Activated T-cell treated with anti-CD3 and anti-CD28 coated beads, Interleukin-2, amount 50 U/mL, for 4 hours (primary cell): ENCODE measurements at regions not wholly inside any gene's neighbourhood (a gene's known extent, or its start where the extent isn't known, plus 50 kb on each side); places are given as distances from the start of the nearest gene placed in this dataset.
"Not testable (repeated sequence)": the region's sequence is repeated elsewhere in the genome, so short reads cannot be mapped to it uniquely, and the experiment has no call there.

Experiments
- ATAC-seq, 2 donors: fragments of 200-7000 bp; cut with Tn5 transposase; one replicate each; pipeline ENCODE4 v1.10.0; 2021
- DNase-seq: peaks from one replicate; pipeline ENCODE4 v3.0.0-alpha.2; 2020
- H3K27me3 Mint-ChIP-seq: one replicate; pipeline ENCODE4 v1.8.0; 2021; ENCODE audit warnings: low read depth, mixed read lengths
- H3K36me3 Mint-ChIP-seq: one replicate; pipeline ENCODE4 v1.8.0; 2022; ENCODE audit warnings: mixed read lengths; ENCODE audit not compliant: insufficient read depth
- H3K4me1 Mint-ChIP-seq: one replicate; pipeline ENCODE4 v1.8.0; 2021; ENCODE audit warnings: low read depth, mixed read lengths
- H3K4me3 Mint-ChIP-seq: one replicate; pipeline ENCODE4 v1.8.0; 2021; ENCODE audit warnings: mild to moderate bottlenecking, moderate library complexity, mixed read lengths
- H3K9me3 Mint-ChIP-seq: one replicate; pipeline ENCODE4 v1.8.0; 2021; ENCODE audit warnings: mixed read lengths

DNA sequence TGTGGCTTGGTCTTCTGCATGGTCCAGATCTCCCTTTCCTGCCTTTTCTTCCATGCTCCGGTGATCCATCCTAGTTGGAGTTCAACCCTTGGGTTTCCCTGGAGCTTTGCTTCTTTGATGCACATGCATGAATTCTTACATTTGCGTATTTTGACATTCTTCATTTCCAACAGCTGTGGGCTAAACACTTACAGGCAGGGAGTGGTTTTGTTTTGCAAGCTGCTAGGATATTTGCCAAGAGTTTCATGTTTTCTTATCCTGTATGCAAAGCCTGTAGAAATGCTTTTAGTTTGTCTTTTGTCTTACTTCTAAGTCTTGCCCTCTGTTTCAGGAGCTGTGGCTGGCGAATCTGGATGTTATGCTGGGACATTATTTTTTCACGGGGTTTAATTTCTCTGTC, 90.3 kb upstream of the PAXBP1 start:
- H3K9me3 Mint-ChIP-seq: no peaks in the 10 kb centered on the region
- H3K27me3 Mint-ChIP-seq: peaks cover 14% of the 10 kb centered on the region
- no peak for DNase-seq
- no peak for ATAC-seq
- H3K4me1 Mint-ChIP-seq: no peaks in the 10 kb centered on the region
- H3K4me3 Mint-ChIP-seq: no peak overlapping the region
- H3K36me3 Mint-ChIP-seq: no peaks in the 10 kb centered on the region

DNA sequence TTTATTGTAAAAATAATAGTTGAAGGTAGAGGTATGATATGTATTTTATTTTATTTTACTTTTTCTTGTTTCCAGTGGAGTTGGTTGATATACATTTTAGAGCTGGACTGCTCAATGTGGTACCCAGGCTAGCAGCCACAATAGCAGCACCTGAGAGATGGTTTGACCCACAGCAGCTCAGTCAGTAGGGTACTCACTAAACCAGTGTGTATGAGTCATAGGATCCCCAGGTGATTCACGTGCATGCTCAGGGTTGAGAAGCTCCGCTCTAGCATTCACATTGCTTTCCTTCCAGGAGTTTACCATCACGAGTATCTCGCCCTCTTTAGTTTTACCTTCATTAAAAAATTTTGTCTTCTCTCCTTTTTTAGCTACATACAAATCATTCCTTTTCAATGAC, 96.0 kb upstream of the PAXBP1 start:
- no peak overlapping the region for H3K4me3 Mint-ChIP-seq
- H3K27me3 Mint-ChIP-seq: peaks cover 14% of the 10 kb centered on the region
- no peaks in the 10 kb centered on the region for H3K9me3 Mint-ChIP-seq
- ATAC-seq (no peak), DNase-seq (no peak)
- no peaks in the 10 kb centered on the region for H3K36me3 Mint-ChIP-seq
- H3K4me1 Mint-ChIP-seq: no peaks in the 10 kb centered on the region

DNA sequence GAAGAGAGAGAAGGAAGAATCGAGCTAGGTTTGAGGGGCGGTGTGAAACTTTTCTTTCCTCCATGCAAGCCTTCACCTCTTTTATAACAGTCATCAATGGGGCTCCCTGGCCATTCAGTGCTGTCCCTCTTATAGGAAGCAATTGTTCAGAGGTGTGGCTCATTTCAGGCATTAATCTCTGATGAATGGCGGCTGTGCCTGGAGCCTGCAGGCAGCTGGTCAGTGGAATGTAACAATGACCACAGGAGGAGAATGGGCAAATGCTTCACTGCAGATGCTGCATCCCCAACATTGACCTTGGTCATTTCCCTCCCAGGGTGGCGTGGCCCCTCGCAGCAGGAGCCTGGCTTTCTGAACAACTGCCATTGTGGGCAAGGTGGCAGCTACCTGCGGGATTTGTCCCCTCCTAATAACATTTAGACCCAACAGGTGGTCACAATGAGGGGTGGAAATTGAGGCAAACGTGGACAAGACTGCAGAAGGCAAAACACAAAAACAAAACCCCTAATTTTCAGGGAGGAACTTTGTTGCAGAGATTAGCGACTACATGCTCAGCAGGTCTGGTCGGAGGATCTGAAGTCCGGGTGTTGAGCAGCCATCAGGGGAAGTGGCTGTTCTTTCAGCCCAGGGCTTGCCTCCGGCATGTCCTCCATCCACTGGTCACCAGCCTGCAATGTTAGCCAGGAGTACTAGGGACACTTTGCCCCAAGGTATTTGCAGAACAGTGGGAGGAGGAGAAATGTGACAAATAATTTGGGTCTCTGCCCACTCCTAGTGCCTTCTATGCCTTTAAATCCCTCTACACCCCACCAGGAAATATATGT, 97.3 kb upstream of the PAXBP1 start:
- Mint-ChIP-seq H3K4me3 (no peak overlapping the region), H3K27me3 (peaks cover 12% of the 10 kb centered on the region), H3K9me3 (no peaks in the 10 kb centered on the region), H3K36me3 (no peaks in the 10 kb centered on the region), H3K4me1 (no peaks in the 10 kb centered on the region)
- DNase-seq (no peak), ATAC-seq (no peak)

DNA sequence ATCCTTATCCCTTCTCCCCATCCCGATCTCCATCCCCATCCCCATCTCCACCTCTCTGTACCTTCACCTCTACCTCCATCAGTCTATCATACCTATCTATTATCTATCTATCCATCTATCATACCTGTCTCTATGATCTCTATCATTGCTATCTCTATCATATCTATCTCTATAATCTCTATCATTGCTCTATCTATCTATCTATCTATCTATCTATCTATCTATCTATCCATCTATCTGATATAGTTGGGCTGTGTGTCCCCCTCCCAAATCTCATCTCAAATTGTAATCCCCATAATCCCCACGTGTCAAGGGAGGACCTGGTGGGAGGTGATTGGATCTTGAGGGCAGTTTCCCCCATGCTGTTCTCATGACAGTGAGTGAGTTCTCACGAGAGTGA, 97.9 kb upstream of the PAXBP1 start:
- no peaks in the 10 kb centered on the region for H3K9me3 Mint-ChIP-seq
- H3K4me1 Mint-ChIP-seq: no peaks in the 10 kb centered on the region
- ATAC-seq (no peak), DNase-seq (no peak)
- no peaks in the 10 kb centered on the region for H3K36me3 Mint-ChIP-seq
- H3K4me3 Mint-ChIP-seq: no peak overlapping the region
- peaks cover 12% of the 10 kb centered on the region for H3K27me3 Mint-ChIP-seq

DNA sequence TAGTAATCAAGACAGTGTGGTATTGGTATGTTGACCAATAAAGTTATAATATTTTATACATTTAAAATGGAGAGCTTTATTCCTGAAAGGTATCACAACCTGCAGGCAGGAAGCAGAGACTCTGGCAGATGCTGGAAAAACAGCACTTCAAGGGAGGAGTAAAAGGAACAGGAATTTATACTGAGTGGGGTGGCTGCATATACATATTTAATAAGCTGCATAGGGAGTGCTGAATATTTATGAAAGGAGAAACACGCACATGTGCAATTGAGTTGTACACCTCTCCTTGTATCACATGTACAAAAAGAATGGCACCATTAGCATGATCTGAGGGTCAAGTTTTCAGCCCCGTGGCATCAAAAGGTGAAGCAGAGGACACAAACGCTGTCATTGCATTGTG, 104.9 kb upstream of the PAXBP1 start:
- ATAC-seq: no peak
- no peaks in the 10 kb centered on the region for H3K9me3 Mint-ChIP-seq

DNA sequence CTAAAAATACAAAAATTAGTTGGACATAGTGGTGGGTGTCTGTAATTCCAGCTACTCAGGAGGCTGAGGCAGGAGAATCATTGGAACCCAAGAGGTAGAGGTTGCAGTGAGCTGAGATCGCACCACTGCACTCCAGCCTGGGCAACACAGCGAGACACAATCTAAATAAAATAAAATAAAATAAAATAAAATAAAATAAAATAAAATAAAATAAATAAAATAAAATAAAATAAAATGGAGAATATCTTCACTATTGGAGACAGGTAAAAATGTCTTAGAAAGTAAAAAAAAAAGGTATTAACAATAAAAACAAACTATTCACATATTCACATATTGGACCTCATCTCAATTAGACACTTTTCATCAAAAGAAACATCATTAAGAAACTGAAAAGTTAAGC, 106.3 kb upstream of the PAXBP1 start:
- not testable (repeated sequence) for H3K4me3 Mint-ChIP-seq, H3K4me1 Mint-ChIP-seq, H3K9me3 Mint-ChIP-seq, DNase-seq, H3K36me3 Mint-ChIP-seq, H3K27me3 Mint-ChIP-seq, ATAC-seq

More for the DNA sequence above, 104.9 kb upstream of the PAXBP1 start:
- no peaks in the 10 kb centered on the region for H3K4me1 Mint-ChIP-seq
- DNase-seq: no peak
- no peaks in the 10 kb centered on the region for H3K36me3 Mint-ChIP-seq
- peaks cover 6% of the 10 kb centered on the region for H3K27me3 Mint-ChIP-seq
- no peak overlapping the region for H3K4me3 Mint-ChIP-seq

DNA sequence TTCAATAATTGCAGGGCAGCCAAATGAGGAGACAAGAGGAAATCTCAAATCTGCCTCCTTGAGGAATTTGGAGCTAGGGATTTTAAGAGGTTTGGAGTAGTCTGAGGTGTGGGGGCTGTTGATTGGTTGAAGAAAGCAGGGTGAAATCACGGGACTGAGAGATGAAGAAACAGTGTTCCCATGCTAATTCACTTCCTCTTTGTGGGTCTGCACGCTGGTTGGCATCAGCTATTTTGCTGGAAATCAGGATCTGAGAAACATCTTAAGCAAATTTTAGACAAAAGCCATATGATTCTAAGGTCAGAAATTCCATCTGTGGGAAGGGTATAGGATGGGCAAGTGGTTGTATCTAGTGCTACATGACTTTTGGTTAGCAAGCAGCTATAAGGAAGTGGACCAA, 107.1 kb upstream of the PAXBP1 start:
- DNase-seq (no peak), ATAC-seq (no peak)

DNA sequence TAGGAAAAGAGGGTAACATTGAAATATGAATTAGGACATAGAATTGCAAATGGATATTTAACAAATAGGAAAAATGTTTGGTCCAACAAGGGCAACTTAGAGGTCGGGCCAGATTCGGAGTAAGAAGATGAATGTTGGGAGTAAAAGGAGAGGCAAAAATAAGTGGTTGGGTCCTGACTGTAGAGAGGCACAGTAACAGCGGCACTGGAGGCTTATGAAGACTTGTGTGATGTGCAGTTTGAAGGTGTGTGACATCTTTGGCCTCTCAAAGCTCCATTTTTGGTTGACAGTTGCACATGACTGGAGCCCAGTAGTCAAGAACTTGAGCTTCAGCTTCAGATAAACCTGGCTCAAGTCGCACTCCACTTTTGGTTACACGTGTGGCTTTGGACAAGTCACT, 109.9 kb upstream of the PAXBP1 start:
- H3K9me3 Mint-ChIP-seq: no peaks in the 10 kb centered on the region
- DNase-seq: no peak
- H3K4me1 Mint-ChIP-seq: peaks cover 5% of the 10 kb centered on the region
- H3K4me3 Mint-ChIP-seq: no peak overlapping the region
- no peaks in the 10 kb centered on the region for H3K36me3 Mint-ChIP-seq
- ATAC-seq: no peak
- H3K27me3 Mint-ChIP-seq: no peaks in the 10 kb centered on the region

More for the DNA sequence above, 107.1 kb upstream of the PAXBP1 start:
- Mint-ChIP-seq H3K36me3 (no peaks in the 10 kb centered on the region), H3K4me1 (no peaks in the 10 kb centered on the region), H3K27me3 (peaks cover 6% of the 10 kb centered on the region), H3K4me3 (no peak overlapping the region), H3K9me3 (no peaks in the 10 kb centered on the region)

DNA sequence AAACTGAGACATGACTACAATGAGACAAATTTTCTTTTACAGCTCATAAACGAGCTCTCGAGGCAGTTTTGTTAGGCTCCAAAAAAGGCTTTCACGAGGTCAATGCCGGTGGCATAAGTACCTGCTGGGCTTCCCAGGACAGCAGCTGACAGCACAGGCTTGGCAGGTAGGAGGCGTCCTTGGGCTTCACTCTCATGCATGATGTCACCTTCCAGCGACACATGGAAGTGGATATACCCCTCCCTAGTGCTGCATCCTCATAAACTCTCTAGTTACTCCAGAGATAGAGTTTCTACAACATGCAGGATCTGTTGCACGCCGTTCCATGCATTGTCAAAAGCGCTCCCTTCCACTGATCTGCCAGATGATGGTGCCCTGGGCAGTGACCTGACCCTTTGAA, 112.5 kb upstream of the PAXBP1 start:
- no peaks in the 10 kb centered on the region for H3K36me3 Mint-ChIP-seq
- peaks cover 13% of the 10 kb centered on the region for H3K4me1 Mint-ChIP-seq
- ATAC-seq (no peak), DNase-seq (no peak)
- no peak overlapping the region for H3K4me3 Mint-ChIP-seq
- no peaks in the 10 kb centered on the region for H3K9me3 Mint-ChIP-seq
- H3K27me3 Mint-ChIP-seq: no peaks in the 10 kb centered on the region

DNA sequence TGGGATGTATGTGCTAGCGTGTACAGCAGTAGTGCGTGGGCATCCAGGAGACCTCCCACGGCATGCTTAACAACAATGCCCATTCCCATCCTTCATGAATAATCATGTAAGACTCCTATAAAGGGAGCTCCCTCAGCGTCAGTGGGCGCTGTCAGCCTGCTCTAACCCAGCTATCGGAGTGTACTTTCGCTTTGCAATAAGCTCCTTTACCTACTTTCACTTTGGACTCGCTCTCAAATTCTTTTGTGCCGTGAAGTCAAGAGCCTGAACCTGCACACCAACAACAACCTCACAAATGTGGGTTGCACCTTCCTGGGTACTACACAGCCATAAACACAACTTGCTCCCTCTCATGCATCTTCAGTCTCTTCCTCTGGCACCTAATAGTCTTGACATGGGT, 114.8 kb upstream of the PAXBP1 start:
- DNase-seq: peak; percentile 11

DNA sequence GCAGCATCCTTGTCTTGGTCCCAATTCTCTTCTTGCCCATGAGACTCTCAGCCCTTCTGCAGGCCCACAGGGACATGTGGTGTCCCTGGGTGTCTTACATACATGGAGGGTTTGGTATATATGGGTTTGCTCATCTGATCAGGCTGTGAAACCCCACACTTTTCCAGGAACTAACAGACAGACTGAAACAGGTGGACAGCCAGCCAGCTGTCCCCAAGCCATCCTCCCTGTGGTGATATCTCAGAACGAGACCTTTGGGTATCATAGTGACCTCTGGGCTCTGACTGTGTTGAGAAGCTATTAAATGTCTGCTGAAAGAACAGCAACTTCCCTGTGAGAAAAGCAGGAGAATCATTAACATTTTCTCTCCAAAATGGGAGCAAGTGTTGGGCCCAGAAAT, 115.5 kb upstream of the PAXBP1 start:
- no peaks in the 10 kb centered on the region for H3K27me3 Mint-ChIP-seq
- ATAC-seq: no peak
- DNase-seq: no peak
- H3K4me1 Mint-ChIP-seq: peaks cover 13% of the 10 kb centered on the region
- no peaks in the 10 kb centered on the region for H3K9me3 Mint-ChIP-seq
- H3K4me3 Mint-ChIP-seq: peak overlapping the region; percentile 78
- H3K36me3 Mint-ChIP-seq: no peaks in the 10 kb centered on the region

More for the DNA sequence above, 114.8 kb upstream of the PAXBP1 start:
- Mint-ChIP-seq H3K9me3 (no peaks in the 10 kb centered on the region), H3K27me3 (no peaks in the 10 kb centered on the region), H3K4me3 (peak overlapping the region; percentile 78), H3K4me1 (peaks cover 13% of the 10 kb centered on the region), H3K36me3 (no peaks in the 10 kb centered on the region)
- peak; percentile 70 to 73 for ATAC-seq

DNA sequence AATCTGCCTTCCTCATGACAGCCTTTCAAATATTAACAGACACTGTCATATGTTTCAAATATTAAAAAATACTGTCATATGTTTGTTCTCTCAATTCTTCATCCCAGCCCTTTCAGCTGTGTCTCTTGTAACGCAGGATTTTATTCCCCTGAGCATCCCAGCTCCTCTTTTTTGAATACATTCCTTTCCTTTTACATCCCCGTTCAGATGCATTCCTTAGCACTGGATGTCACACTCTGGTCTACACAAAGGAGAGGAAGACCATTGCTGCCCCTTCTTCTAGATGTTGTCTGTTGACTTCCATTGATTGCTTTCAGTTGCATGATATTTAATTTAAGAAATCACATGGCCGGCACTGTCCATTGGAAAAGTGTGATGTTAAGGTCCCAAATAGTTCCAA, 117.4 kb upstream of the PAXBP1 start:
- H3K9me3 Mint-ChIP-seq: no peaks in the 10 kb centered on the region
- DNase-seq (no peak), ATAC-seq (no peak)
- peaks cover under 1% of the 10 kb centered on the region for H3K27me3 Mint-ChIP-seq
- no peaks in the 10 kb centered on the region for H3K36me3 Mint-ChIP-seq
- peaks cover 13% of the 10 kb centered on the region for H3K4me1 Mint-ChIP-seq
- no peak overlapping the region for H3K4me3 Mint-ChIP-seq

DNA sequence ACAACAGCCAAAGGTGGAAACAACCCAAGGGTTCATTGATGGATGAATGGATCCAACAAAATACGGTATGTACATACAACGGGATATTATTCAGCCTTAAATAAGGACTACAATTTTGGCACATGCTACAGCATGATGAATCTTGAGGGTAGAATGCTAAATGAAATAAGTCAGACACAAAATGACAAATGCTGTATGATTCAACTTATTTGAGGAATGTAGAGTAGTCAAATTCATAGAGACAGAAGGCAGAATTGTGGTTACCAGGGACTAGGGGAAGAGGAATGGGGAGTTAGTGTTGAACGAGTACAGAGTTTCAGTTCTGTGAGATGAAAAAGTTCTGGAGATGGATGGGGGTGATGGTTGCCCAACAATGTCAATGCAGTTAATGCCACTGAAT, 118.0 kb upstream of the PAXBP1 start:
- H3K4me1 Mint-ChIP-seq: peaks cover 13% of the 10 kb centered on the region
- ATAC-seq (no peak), DNase-seq (no peak)
- peaks cover 4% of the 10 kb centered on the region for H3K9me3 Mint-ChIP-seq
- no peak overlapping the region for H3K4me3 Mint-ChIP-seq
- no peaks in the 10 kb centered on the region for H3K36me3 Mint-ChIP-seq
- peaks cover 4% of the 10 kb centered on the region for H3K27me3 Mint-ChIP-seq

DNA sequence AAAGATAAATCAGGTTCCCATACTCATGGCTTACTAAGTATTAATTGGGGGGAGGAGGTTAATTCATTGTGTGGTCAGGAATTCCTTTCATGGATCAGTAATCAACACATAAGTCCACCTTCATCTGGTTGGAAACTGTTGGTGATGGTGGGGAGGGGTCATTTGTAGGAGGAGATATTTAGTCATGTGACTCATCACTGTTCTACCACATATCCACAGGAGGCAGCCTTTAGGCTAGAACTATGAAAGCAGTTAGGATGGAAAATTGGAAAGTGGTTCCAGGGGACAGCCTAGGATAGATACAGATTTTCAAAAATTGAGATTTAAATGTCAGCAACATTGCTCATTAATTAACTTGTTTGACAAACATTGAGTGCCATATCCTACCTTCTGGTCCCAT, 122.8 kb upstream of the PAXBP1 start:
- Mint-ChIP-seq H3K36me3 (no peaks in the 10 kb centered on the region), H3K4me1 (no peaks in the 10 kb centered on the region), H3K27me3 (peaks cover 11% of the 10 kb centered on the region), H3K9me3 (peaks cover 4% of the 10 kb centered on the region), H3K4me3 (no peak overlapping the region)
- DNase-seq (no peak), ATAC-seq (no peak)

DNA sequence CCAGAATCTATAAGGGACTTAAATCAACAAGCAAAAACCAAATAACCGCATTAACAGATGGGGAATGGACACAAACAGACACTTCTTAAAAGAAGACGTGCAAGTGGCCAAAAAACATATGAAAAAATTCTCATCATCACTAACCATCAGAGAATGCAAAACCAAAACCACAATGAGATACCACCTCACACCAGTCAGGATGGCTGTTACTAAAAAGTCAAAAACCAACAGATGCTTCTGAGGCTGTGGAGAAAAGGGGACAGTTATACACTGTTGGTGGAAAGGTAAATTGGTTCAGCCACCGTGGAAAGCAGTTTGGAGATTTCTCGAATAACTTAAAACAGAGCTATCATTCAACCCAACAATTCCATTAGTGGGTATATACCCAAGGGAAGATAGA, 124.9 kb upstream of the OLIG2 start:
- Mint-ChIP-seq H3K4me1 (no peaks in the 10 kb centered on the region), H3K9me3 (no peaks in the 10 kb centered on the region), H3K4me3 (no peak overlapping the region), H3K27me3 (peaks cover 7% of the 10 kb centered on the region), H3K36me3 (no peaks in the 10 kb centered on the region)
- no peak for ATAC-seq
- no peak for DNase-seq
